ENCODE measurements at regions not wholly inside any gene's neighbourhood (a gene's known extent, or its start where the extent isn't known, plus 50 kb on each side); places are given as distances from the start of the nearest gene placed in this dataset.

DNA sequence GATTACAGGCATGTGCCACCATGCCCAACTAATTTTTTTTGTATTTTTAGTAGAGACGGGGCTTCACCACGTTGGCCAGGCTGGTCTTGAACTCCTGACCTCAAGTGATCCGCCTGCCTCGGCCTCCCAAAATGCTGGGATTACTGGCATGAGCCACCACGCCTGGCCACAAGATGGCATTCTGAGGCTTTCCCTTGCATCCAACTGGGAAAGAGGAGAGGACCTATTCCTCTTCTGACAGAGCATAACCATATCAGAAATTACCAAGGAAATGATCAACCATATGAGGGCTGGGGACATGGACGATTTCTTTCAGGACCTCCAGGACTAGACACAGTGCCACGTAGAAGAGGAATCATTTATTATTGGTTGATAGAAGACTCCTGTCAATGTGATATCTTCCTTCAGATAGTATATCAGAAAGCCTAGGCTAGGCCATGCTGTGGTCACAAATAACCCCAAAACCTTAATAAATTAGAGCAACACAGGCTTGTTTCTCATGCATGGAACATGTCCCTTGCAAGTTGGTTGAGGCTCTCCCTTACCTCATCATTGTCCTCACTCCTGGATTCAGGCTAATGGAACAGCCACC is 372.3 kb upstream of the IL12A start:
- Histone ChIP-seq H3F3A (ENCODE audit: insufficient read depth, low read length, poor library complexity, severe bottlenecking) (no peaks in the 10 kb centered on the region), H3K9me3 (ENCODE audit: low read length) (no peaks in the 10 kb centered on the region), H3K9me2 (ENCODE audit: insufficient read depth, low read length) (no peaks in the 10 kb centered on the region), H2AFZ (ENCODE audit: low read depth, low read length) (no peak overlapping the region), H3K4me3 (ENCODE audit: low read length) (no peak overlapping the region), H4K20me1 (ENCODE audit: insufficient read depth) (no peaks in the 10 kb centered on the region), H3K9ac (ENCODE audit: low read length) (no peak overlapping the region), H3K27me3 (ENCODE audit: insufficient read depth, low read depth, low read length) (no peaks in the 10 kb centered on the region), H3K4me2 (ENCODE audit: low read length) (no peak overlapping the region), H3K27ac (ENCODE audit: low read length) (no peak overlapping the region), H3K36me3 (ENCODE audit: insufficient read depth, low read length) (no peaks in the 10 kb centered on the region), H3K79me2 (replicated peaks; ENCODE audit: insufficient read depth, low read length) (no peaks in the 10 kb centered on the region)
- TF ChIP-seq, protein P1, sequence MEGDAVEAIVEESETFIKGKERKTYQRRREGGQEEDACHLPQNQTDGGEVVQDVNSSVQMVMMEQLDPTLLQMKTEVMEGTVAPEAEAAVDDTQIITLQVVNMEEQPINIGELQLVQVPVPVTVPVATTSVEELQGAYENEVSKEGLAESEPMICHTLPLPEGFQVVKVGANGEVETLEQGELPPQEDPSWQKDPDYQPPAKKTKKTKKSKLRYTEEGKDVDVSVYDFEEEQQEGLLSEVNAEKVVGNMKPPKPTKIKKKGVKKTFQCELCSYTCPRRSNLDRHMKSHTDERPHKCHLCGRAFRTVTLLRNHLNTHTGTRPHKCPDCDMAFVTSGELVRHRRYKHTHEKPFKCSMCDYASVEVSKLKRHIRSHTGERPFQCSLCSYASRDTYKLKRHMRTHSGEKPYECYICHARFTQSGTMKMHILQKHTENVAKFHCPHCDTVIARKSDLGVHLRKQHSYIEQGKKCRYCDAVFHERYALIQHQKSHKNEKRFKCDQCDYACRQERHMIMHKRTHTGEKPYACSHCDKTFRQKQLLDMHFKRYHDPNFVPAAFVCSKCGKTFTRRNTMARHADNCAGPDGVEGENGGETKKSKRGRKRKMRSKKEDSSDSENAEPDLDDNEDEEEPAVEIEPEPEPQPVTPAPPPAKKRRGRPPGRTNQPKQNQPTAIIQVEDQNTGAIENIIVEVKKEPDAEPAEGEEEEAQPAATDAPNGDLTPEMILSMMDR (IDR thresholded peaks at IDR 0.05; ENCODE audit: poor library complexity, severe bottlenecking): peak; percentile 37
- no peak for TF ChIP-seq SMC3 (conservative IDR thresholded peaks at IDR 0.05; ENCODE audit: poor library complexity)
- TF ChIP-seq TAF1 (IDR thresholded peaks at IDR 0.05; ENCODE audit: low read depth): no peak

DNA sequence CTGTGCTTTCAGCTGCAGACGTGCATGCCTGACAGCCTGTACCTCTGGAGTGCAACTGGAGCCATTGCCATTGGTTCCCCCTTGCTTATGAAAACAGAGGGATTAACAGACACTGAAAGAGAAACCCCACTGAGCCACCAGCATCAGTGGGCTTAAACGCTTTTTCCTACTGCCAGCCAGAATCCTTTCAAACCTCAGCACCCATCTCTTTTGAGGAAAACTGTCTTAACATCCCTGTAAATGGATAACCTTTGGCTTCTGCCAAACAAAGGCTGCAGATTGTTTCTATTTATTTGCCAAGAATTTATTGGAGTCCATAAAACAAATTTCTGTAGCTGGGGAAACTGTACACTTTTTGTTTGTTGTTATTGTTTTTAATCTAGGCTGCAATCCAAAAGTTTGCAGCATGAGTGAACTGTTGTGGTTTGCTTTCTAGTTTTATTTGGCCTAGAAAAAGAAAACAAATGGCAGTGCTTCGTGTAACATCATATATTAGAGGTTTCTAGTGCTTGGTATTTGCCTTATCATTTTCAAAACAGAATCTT is 369.2 kb upstream of the IL12A start:
- Histone ChIP-seq H3K9me2 (ENCODE audit: insufficient read depth, low read length) (no peaks in the 10 kb centered on the region), H3F3A (ENCODE audit: insufficient read depth, low read length, poor library complexity, severe bottlenecking) (no peaks in the 10 kb centered on the region), H3K4me2 (ENCODE audit: low read length) (no peak overlapping the region), H3K27ac (ENCODE audit: low read length) (no peak overlapping the region), H3K9me3 (ENCODE audit: low read length) (no peaks in the 10 kb centered on the region), H3K36me3 (ENCODE audit: insufficient read depth, low read length) (no peaks in the 10 kb centered on the region), H2AFZ (ENCODE audit: low read depth, low read length) (no peak overlapping the region), H3K9ac (ENCODE audit: low read length) (no peak overlapping the region), H3K79me2 (replicated peaks; ENCODE audit: insufficient read depth, low read length) (no peaks in the 10 kb centered on the region), H4K20me1 (ENCODE audit: insufficient read depth) (no peaks in the 10 kb centered on the region), H3K4me3 (ENCODE audit: low read length) (no peak overlapping the region), H3K27me3 (ENCODE audit: insufficient read depth, low read depth, low read length) (no peaks in the 10 kb centered on the region)
- TF ChIP-seq MXI1 (conservative IDR thresholded peaks at IDR 0.05; ENCODE audit: poor library complexity, severe bottlenecking): no peak
- peak; percentile 25 for TF ChIP-seq EP300 (conservative IDR thresholded peaks at IDR 0.05; ENCODE audit: poor library complexity, severe bottlenecking)
- peak; percentile 46 for TF ChIP-seq POLR2AphosphoS5 (IDR thresholded peaks at IDR 0.05)

DNA sequence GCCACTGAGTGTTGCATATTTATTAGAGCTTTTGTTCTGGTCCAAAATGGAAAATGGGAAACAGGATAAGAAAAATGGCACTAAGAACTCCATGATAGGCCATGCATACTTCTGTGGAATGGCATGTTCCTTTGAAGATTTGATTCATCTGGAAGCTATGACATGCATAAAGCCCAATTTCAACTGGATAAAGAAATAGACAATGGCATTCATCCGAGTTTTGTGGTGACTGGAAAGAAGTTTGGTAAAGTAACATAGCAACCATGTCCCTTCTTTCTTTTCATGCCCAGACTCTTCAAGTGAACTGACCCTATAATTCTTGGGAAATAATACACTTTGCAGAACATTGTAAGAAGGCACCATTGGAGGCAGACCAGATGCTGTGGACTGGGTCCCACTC is 368.4 kb upstream of the IL12A start:
- Histone ChIP-seq H3K9ac (ENCODE audit: low read length) (no peak overlapping the region), H3K27me3 (ENCODE audit: insufficient read depth, low read depth, low read length) (no peaks in the 10 kb centered on the region), H3K36me3 (ENCODE audit: insufficient read depth, low read length) (no peaks in the 10 kb centered on the region), H3K9me2 (ENCODE audit: insufficient read depth, low read length) (no peaks in the 10 kb centered on the region), H2AFZ (ENCODE audit: low read depth, low read length) (no peak overlapping the region), H3K79me2 (replicated peaks; ENCODE audit: insufficient read depth, low read length) (no peaks in the 10 kb centered on the region), H3K27ac (ENCODE audit: low read length) (no peak overlapping the region), H3K4me3 (ENCODE audit: low read length) (no peak overlapping the region), H4K20me1 (ENCODE audit: insufficient read depth) (no peaks in the 10 kb centered on the region), H3K9me3 (ENCODE audit: low read length) (no peaks in the 10 kb centered on the region), H3F3A (ENCODE audit: insufficient read depth, low read length, poor library complexity, severe bottlenecking) (no peaks in the 10 kb centered on the region), H3K4me2 (ENCODE audit: low read length) (no peak overlapping the region)
- TF ChIP-seq, protein P1 (IDR thresholded peaks at IDR 0.05; ENCODE audit: poor library complexity, severe bottlenecking): no peak
- no peak for TF ChIP-seq EP300 (conservative IDR thresholded peaks at IDR 0.05; ENCODE audit: poor library complexity, severe bottlenecking)
- no peak for TF ChIP-seq EZH2 (IDR thresholded peaks at IDR 0.05; ENCODE audit: borderline replicate concordance, insufficient read depth, low read length, poor library complexity, severe bottlenecking)
- TF ChIP-seq TAF1 (IDR thresholded peaks at IDR 0.05; ENCODE audit: low read depth): no peak
- TF ChIP-seq, protein P2, sequence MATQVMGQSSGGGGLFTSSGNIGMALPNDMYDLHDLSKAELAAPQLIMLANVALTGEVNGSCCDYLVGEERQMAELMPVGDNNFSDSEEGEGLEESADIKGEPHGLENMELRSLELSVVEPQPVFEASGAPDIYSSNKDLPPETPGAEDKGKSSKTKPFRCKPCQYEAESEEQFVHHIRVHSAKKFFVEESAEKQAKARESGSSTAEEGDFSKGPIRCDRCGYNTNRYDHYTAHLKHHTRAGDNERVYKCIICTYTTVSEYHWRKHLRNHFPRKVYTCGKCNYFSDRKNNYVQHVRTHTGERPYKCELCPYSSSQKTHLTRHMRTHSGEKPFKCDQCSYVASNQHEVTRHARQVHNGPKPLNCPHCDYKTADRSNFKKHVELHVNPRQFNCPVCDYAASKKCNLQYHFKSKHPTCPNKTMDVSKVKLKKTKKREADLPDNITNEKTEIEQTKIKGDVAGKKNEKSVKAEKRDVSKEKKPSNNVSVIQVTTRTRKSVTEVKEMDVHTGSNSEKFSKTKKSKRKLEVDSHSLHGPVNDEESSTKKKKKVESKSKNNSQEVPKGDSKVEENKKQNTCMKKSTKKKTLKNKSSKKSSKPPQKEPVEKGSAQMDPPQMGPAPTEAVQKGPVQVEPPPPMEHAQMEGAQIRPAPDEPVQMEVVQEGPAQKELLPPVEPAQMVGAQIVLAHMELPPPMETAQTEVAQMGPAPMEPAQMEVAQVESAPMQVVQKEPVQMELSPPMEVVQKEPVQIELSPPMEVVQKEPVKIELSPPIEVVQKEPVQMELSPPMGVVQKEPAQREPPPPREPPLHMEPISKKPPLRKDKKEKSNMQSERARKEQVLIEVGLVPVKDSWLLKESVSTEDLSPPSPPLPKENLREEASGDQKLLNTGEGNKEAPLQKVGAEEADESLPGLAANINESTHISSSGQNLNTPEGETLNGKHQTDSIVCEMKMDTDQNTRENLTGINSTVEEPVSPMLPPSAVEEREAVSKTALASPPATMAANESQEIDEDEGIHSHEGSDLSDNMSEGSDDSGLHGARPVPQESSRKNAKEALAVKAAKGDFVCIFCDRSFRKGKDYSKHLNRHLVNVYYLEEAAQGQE (IDR thresholded peaks at IDR 0.05; ENCODE audit: borderline replicate concordance): no peak
- TF ChIP-seq RAD21 (conservative IDR thresholded peaks at IDR 0.05): no peak
- TF ChIP-seq POLR2AphosphoS5 (IDR thresholded peaks at IDR 0.05): no peak
- no peak for TF ChIP-seq SMC3 (conservative IDR thresholded peaks at IDR 0.05; ENCODE audit: poor library complexity)
- TF ChIP-seq MXI1 (conservative IDR thresholded peaks at IDR 0.05; ENCODE audit: poor library complexity, severe bottlenecking): no peak

Measured in neural cell (in vitro differentiated cells).